Colonic mucosa (tissue), 4 donors: ENCODE measurements at regions not wholly inside any gene's neighbourhood (a gene's known extent, or its start where the extent isn't known, plus 50 kb on each side); places are given as distances from the start of the nearest gene placed in this dataset.

Experiments
- DNase-seq: peaks from one replicate; pipeline ENCODE4 v3.0.0-alpha.2; 2020
- H3K27ac ChIP-seq: fragments of 200-600 bp; one replicate; pipeline ENCODE4 v1.8.0; 2021
- H3K27me3 ChIP-seq: fragments of 200-600 bp; one replicate; pipeline ENCODE4 v1.8.0; 2021
- H3K36me3 ChIP-seq: fragments of 200-600 bp; one replicate; pipeline ENCODE4 v1.8.0; 2021
- H3K4me1 ChIP-seq: fragments of 200-600 bp; one replicate; pipeline ENCODE4 v1.8.0; 2021; ENCODE audit warnings: mild to moderate bottlenecking
- H3K4me3 ChIP-seq: fragments of 200-600 bp; one replicate; pipeline ENCODE4 v1.8.0; 2021
- H3K9ac ChIP-seq, 2 donors: one replicate each; pipeline ENCODE4 v1.7.0; 2013; ENCODE audit warnings: control low read depth in 2 of 2, low read depth in 2 of 2, low read length in 2 of 2
- H3K9me3 ChIP-seq: fragments of 200-600 bp; one replicate; pipeline ENCODE4 v1.8.0; 2021
- CTCF ChIP-seq: fragments of 200-600 bp; IDR thresholded peaks from one replicate; pipeline ENCODE4 v1.8.0; 2022; ENCODE audit warnings: antibody characterized with exemption, mild to moderate bottlenecking
- intact Hi-C: fragments of 100-400 bp; cut with DNase I; formaldehyde crosslinking; loops from one replicate; pipeline ENCODE4 v1.14.1; 2022
- donor health status: healthy.
- donor health status: DM: no; HTN: no; CAD: no.
- donor health status: DM: no; HTN: no; CAD: no.

- no peaks in the 10 kb centered on the region for H3K4me1 ChIP-seq
- H3K27me3 ChIP-seq = no peaks in the 10 kb centered on the region
- H3K27ac ChIP-seq = no peak overlapping the region
- no peaks in the 10 kb centered on the region for H3K36me3 ChIP-seq
- DNase-seq = no peak
- no peak overlapping the region for H3K9ac ChIP-seq
- intact Hi-C loops = no loop called here
- TF ChIP-seq CTCF = no peak
- H3K4me3 ChIP-seq = no peak overlapping the region
- no peaks in the 10 kb centered on the region for H3K9me3 ChIP-seq
These were observed 58.0 kb upstream of the TRPC4 start for GRCh38 chr13:37927561-37927960.

GRCh38 chr13:37925878-37926473 is 56.4 kb upstream of the TRPC4 start:
- TF ChIP-seq CTCF = no peak
- Histone ChIP-seq H3K4me3 (no peak overlapping the region), H3K27ac (no peak overlapping the region), H3K9me3 (no peaks in the 10 kb centered on the region), H3K4me1 (no peaks in the 10 kb centered on the region), H3K27me3 (no peaks in the 10 kb centered on the region), H3K9ac (no peak overlapping the region), H3K36me3 (no peaks in the 10 kb centered on the region)
- no peak for DNase-seq
- intact Hi-C loops = no loop called here

- no peak overlapping the region for H3K9ac ChIP-seq
- H3K4me1 ChIP-seq = no peaks in the 10 kb centered on the region
- H3K9me3 ChIP-seq = no peaks in the 10 kb centered on the region
- DNase-seq = no peak
- no peak overlapping the region for H3K4me3 ChIP-seq
- no peak for TF ChIP-seq CTCF
- H3K36me3 ChIP-seq = no peaks in the 10 kb centered on the region
- no peaks in the 10 kb centered on the region for H3K27me3 ChIP-seq
- intact Hi-C loops = no loop called here
- H3K27ac ChIP-seq = no peak overlapping the region
These were observed 53.7 kb upstream of the TRPC4 start for GRCh38 chr13:37923236-37923635.

GRCh38 chr13:37919329-37919880 is 49.8 kb upstream of the TRPC4 start:
- Histone ChIP-seq H3K27me3 (no peaks in the 10 kb centered on the region), H3K27ac (no peak overlapping the region), H3K9me3 (no peaks in the 10 kb centered on the region), H3K4me3 (no peak overlapping the region), H3K4me1 (no peaks in the 10 kb centered on the region), H3K36me3 (no peaks in the 10 kb centered on the region), H3K9ac (no peak overlapping the region)
- no peak for TF ChIP-seq CTCF
- intact Hi-C loops = no loop called here
- DNase-seq = no peak
